Natural killer cell (primary cell): ENCODE measurements at regions not wholly inside any gene's neighbourhood (a gene's known extent, or its start where the extent isn't known, plus 50 kb on each side); places are given as distances from the start of the nearest gene placed in this dataset.

Source experiments
- ATAC-seq, 3 donors: fragments of 150-1000 bp in 2 of 3; fragments of 200-7000 bp in 1 of 3; cut with Tn5 transposase; 1 replicate in 1 of 3; 2 replicates in 2 of 3; pipeline ENCODE4 v1.10.0; 2021; ENCODE audit warnings: mild to moderate bottlenecking in 2 of 3, moderate library complexity in 2 of 3
- DNase-seq, 2 donors: peaks; one replicate each; pipeline versions ENCODE4 v3.0.0 to v3.0.0-alpha.2; 2013 to 2021; ENCODE audit warnings: mixed read lengths in 1 of 2
- H3K27ac ChIP-seq: one replicate; pipeline ENCODE4 v1.5.1; 2013; ENCODE audit warnings: mild to moderate bottlenecking, low read length
- H3K27me3 ChIP-seq: one replicate; pipeline ENCODE4 v1.6.1; 2013; ENCODE audit warnings: low read length; ENCODE audit not compliant: control insufficient read depth, insufficient read depth
- H3K36me3 ChIP-seq: one replicate; pipeline ENCODE4 v1.6.1; 2013; ENCODE audit warnings: low read length; ENCODE audit not compliant: control insufficient read depth, insufficient read depth
- H3K4me1 ChIP-seq: one replicate; pipeline ENCODE4 v1.6.1; 2013; ENCODE audit warnings: low read length; ENCODE audit not compliant: control insufficient read depth, insufficient read depth
- H3K4me3 ChIP-seq: one replicate; pipeline ENCODE4 v1.5.1; 2013; ENCODE audit warnings: low read length
- H3K9me3 ChIP-seq: one replicate; pipeline ENCODE4 v1.6.1; 2013; ENCODE audit warnings: low read length; ENCODE audit not compliant: control insufficient read depth, insufficient read depth
- H3K27ac Mint-ChIP-seq, 2 donors: one replicate each; pipeline ENCODE4 v1.8.0; 2022; ENCODE audit warnings: mild to moderate bottlenecking in 2 of 2, mixed read lengths in 2 of 2, moderate library complexity in 1 of 2
- H3K27me3 Mint-ChIP-seq, 2 donors: one replicate each; pipeline ENCODE4 v1.8.0; 2022; ENCODE audit warnings: low read depth in 2 of 2, mixed read lengths in 2 of 2
- H3K36me3 Mint-ChIP-seq: one replicate; pipeline ENCODE4 v1.8.0; 2022; ENCODE audit warnings: mixed read lengths
- H3K4me1 Mint-ChIP-seq, 2 donors: one replicate each; pipeline ENCODE4 v1.8.0; 2022; ENCODE audit warnings: mixed read lengths in 2 of 2
- H3K4me3 Mint-ChIP-seq: one replicate; pipeline ENCODE4 v1.8.0; 2022; ENCODE audit warnings: mild to moderate bottlenecking, moderate library complexity, mixed read lengths
- H3K9me3 Mint-ChIP-seq, 2 donors: one replicate each; pipeline ENCODE4 v1.8.0; 2022; ENCODE audit warnings: mixed read lengths in 2 of 2
- WGBS: methylation state at CpG from one replicate; pipeline ENCODE4 v1.1.7; 2013; ENCODE audit warnings: missing lambda C conversion rate; ENCODE audit not compliant: insufficient coverage; 5-methylcytosine and 5-hydroxymethylcytosine counted together
- intact Hi-C: fragments of 100-400 bp; cut with micrococcal nuclease; formaldehyde crosslinking; loops from one replicate; pipeline ENCODE4 v1.14.2; 2022
- TF ChIP-seq, protein P1 (sequence below): fragments of 200-600 bp; IDR thresholded peaks from one replicate; pipeline ENCODE4 v1.8.0; 2022; ENCODE audit warnings: antibody characterized with exemption

DNA sequence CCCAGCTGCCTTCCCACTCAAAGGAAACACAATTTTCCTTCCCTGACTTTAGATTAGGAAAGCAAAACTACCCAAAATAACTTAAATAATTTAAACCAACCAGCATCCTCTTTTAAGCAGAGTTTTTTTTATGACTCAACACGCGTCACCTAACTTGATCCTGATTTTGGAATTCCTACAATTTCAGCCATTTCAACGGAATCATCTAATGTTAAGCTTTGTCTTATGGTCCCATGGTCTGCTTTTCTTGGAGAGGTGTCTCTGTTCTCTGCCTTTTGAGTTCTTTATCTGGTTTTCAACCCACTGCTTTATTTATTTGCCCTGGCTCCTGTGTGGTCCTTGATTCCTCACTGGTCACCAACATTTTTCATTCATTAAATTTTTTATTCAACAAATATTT lies 219.2 kb upstream of the ARHGEF26 start:
- H3K9me3 ChIP-seq = no peaks in the 10 kb centered on the region
- H3K4me1 ChIP-seq = no peaks in the 10 kb centered on the region
- H3K27me3 Mint-ChIP-seq = no peaks in the 10 kb centered on the region
- 93% methylated on average over 3 of the region's 3 CpGs for WGBS
- TF ChIP-seq, protein P1, sequence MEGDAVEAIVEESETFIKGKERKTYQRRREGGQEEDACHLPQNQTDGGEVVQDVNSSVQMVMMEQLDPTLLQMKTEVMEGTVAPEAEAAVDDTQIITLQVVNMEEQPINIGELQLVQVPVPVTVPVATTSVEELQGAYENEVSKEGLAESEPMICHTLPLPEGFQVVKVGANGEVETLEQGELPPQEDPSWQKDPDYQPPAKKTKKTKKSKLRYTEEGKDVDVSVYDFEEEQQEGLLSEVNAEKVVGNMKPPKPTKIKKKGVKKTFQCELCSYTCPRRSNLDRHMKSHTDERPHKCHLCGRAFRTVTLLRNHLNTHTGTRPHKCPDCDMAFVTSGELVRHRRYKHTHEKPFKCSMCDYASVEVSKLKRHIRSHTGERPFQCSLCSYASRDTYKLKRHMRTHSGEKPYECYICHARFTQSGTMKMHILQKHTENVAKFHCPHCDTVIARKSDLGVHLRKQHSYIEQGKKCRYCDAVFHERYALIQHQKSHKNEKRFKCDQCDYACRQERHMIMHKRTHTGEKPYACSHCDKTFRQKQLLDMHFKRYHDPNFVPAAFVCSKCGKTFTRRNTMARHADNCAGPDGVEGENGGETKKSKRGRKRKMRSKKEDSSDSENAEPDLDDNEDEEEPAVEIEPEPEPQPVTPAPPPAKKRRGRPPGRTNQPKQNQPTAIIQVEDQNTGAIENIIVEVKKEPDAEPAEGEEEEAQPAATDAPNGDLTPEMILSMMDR = no peak
- H3K36me3 ChIP-seq = no peaks in the 10 kb centered on the region
- DNase-seq (no peak), ATAC-seq (no peak)
- H3K27ac Mint-ChIP-seq = no peak overlapping the region
- H3K4me1 Mint-ChIP-seq = no peaks in the 10 kb centered on the region
- no peaks in the 10 kb centered on the region for H3K27me3 ChIP-seq
- no peak overlapping the region for H3K4me3 ChIP-seq
- no peak overlapping the region for H3K27ac ChIP-seq
- H3K4me3 Mint-ChIP-seq = no peak overlapping the region
- no peaks in the 10 kb centered on the region for H3K36me3 Mint-ChIP-seq
- peaks cover 3 to 6% of the 10 kb centered on the region in 2 donors for H3K9me3 Mint-ChIP-seq
- intact Hi-C loops = no loop called here

DNA sequence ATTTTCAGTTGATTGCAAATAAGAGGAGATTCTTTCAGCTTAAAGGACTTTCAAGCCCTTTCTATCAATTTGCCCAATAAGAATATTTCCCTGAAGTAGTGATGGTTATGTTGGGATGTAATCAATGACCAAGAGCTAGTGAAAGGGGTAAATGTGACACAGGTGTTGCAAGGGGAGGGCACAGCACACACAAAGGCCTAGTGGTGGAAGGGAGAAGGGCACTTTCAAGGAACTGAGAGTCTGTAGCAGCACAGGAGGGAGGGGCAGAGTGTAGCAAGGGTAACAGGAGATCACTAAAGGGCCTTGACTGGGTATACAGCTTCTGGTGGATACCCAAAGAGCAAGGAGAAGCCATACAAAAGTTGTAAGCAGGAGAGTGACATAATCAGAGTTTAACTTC lies 217.8 kb upstream of the ARHGEF26 start:
- no peak overlapping the region for H3K27ac ChIP-seq
- no peaks in the 10 kb centered on the region for H3K4me1 Mint-ChIP-seq
- no peaks in the 10 kb centered on the region for H3K4me1 ChIP-seq
- ATAC-seq (no peak), DNase-seq (no peak)
- H3K4me3 Mint-ChIP-seq = no peak overlapping the region
- intact Hi-C loops = no loop called here
- TF ChIP-seq, protein P1 = no peak
- H3K27me3 Mint-ChIP-seq = no peaks in the 10 kb centered on the region
- no peak overlapping the region for H3K27ac Mint-ChIP-seq
- no peaks in the 10 kb centered on the region for H3K27me3 ChIP-seq
- peaks cover 3 to 6% of the 10 kb centered on the region in 2 donors for H3K9me3 Mint-ChIP-seq
- H3K36me3 Mint-ChIP-seq = no peaks in the 10 kb centered on the region
- H3K4me3 ChIP-seq = no peak overlapping the region
- H3K9me3 ChIP-seq = no peaks in the 10 kb centered on the region
- H3K36me3 ChIP-seq = no peaks in the 10 kb centered on the region

DNA sequence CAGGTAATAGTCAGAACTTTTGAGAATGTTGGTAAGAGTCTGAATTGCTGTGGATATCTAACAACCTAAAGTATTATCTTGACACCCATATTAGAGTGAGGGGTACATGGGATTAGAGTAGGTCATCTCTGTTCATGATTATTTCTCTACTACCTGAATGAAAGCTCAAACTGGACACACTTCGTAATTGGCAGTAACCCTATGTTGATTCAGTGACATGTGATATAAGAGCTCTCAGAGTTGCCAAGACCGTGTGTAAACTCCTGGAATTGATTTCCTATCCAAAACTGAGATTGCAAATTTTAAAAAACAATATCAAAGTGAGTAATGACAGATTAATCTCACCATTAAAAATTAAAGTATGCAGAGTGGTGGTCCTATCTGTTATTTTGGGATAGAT lies 214.8 kb upstream of the ARHGEF26 start:
- Mint-ChIP-seq H3K9me3 (peaks cover 3 to 6% of the 10 kb centered on the region in 2 donors), H3K4me1 (no peaks in the 10 kb centered on the region), H3K27ac (no peak overlapping the region), H3K36me3 (no peaks in the 10 kb centered on the region), H3K27me3 (peaks cover 0 to 2% of the 10 kb centered on the region in 2 donors), H3K4me3 (no peak overlapping the region)
- no peaks in the 10 kb centered on the region for H3K27me3 ChIP-seq
- TF ChIP-seq, protein P1 = no peak
- WGBS = 66% methylated on average over 2 of the region's 2 CpGs
- H3K9me3 ChIP-seq = no peaks in the 10 kb centered on the region
- DNase-seq (no peak), ATAC-seq (no peak)
- no peaks in the 10 kb centered on the region for H3K4me1 ChIP-seq
- H3K36me3 ChIP-seq = no peaks in the 10 kb centered on the region
- H3K27ac ChIP-seq = no peak overlapping the region
- no peak overlapping the region for H3K4me3 ChIP-seq
- intact Hi-C loops = no loop called here

DNA sequence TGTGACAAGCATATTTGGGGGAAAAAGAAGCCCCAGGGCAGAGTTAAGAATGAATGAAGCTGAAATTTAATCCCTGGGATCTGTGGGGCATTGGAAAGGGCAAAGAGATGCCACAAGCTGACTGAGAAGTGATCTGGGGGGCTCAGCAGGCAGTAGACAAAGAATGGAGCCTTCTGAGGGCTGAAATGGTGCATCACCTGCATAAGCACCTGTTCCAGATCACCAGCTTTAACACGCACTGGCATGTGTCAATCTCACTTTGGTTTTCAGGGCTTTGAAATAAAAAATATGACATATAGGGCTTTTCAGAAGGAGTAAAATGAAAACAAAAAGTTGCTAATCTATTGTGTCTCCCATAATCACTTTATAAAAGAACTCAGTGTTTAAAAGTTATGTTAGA lies 210.8 kb upstream of the ARHGEF26 start:
- H3K27ac Mint-ChIP-seq = no peak overlapping the region
- ATAC-seq (no peak), DNase-seq (no peak)
- Histone ChIP-seq H3K4me1 (no peaks in the 10 kb centered on the region), H3K27ac (no peak overlapping the region), H3K9me3 (no peaks in the 10 kb centered on the region), H3K36me3 (no peaks in the 10 kb centered on the region), H3K27me3 (no peaks in the 10 kb centered on the region), H3K4me3 (no peak overlapping the region)
- TF ChIP-seq, protein P1 = no peak
- intact Hi-C loops = no loop called here
- H3K9me3 Mint-ChIP-seq = peaks cover 0 to 4% of the 10 kb centered on the region in 2 donors
- no peak overlapping the region for H3K4me3 Mint-ChIP-seq
- no peaks in the 10 kb centered on the region for H3K36me3 Mint-ChIP-seq
- H3K4me1 Mint-ChIP-seq = no peaks in the 10 kb centered on the region
- 100% methylated on average over 1 of the region's 1 CpG for WGBS
- peaks cover 0 to 4% of the 10 kb centered on the region in 2 donors for H3K27me3 Mint-ChIP-seq
